H9 (cell line): ENCODE measurements at regions not wholly inside any gene's neighbourhood (a gene's known extent, or its start where the extent isn't known, plus 50 kb on each side); places are given as distances from the start of the nearest gene placed in this dataset.
"Not testable (repeated sequence)": the region's sequence is repeated elsewhere in the genome, so short reads cannot be mapped to it uniquely, and the experiment has no call there.

ENCODE experiments used
- DNase-seq: peaks from one replicate; pipeline ENCODE4 v3.0.0-alpha.2; 2017
- H2AFZ ChIP-seq: one replicate; pipeline ENCODE4 v1.6.1; 2013; ENCODE audit warnings: mild to moderate bottlenecking, low read length, control low read depth, moderate library complexity
- H2AK5ac ChIP-seq: 2 replicates; pipeline ENCODE4 v1.6.1; 2013; ENCODE audit warnings: low read length, control low read depth, mixed read lengths; ENCODE audit not compliant: insufficient read length
- H2BK120ac ChIP-seq: one replicate; pipeline ENCODE4 v1.6.1; 2013; ENCODE audit warnings: low read depth, mild to moderate bottlenecking, low read length, control low read depth, inconsistent platforms; ENCODE audit not compliant: poor library complexity, severe bottlenecking
- H2BK12ac ChIP-seq: 2 replicates; pipeline ENCODE4 v1.6.1; 2013; ENCODE audit warnings: low read length, control low read depth, mixed read lengths, low read depth; ENCODE audit not compliant: insufficient read length
- H2BK15ac ChIP-seq: 2 replicates; pipeline ENCODE4 v1.6.1; 2013; ENCODE audit warnings: low read depth, low read length, control low read depth
- H2BK20ac ChIP-seq: one replicate; pipeline ENCODE4 v1.6.1; 2013; ENCODE audit warnings: low read depth, mild to moderate bottlenecking, low read length, control low read depth, inconsistent platforms; ENCODE audit not compliant: poor library complexity, severe bottlenecking
- H2BK5ac ChIP-seq: 2 replicates; pipeline ENCODE4 v1.6.1; 2013; ENCODE audit warnings: low read length, control low read depth, mixed read lengths; ENCODE audit not compliant: insufficient read length
- H3K14ac ChIP-seq: 2 replicates; pipeline ENCODE4 v1.6.1; 2013; ENCODE audit warnings: low read length, control low read depth; ENCODE audit not compliant: insufficient read depth
- H3K18ac ChIP-seq: 2 replicates; pipeline ENCODE4 v1.6.1; 2013; ENCODE audit warnings: low read depth, mild to moderate bottlenecking, mixed read lengths, low read length, control low read depth; ENCODE audit not compliant: insufficient read length
- H3K23ac ChIP-seq: 2 replicates; pipeline ENCODE4 v1.6.1; 2013; ENCODE audit warnings: low read length, control low read depth, mixed read lengths, low read depth; ENCODE audit not compliant: insufficient read length
- H3K23me2 ChIP-seq: 2 replicates; pipeline ENCODE4 v1.6.1; 2013; ENCODE audit warnings: low read depth, mild to moderate bottlenecking, mixed read lengths, low read length, control low read depth; ENCODE audit not compliant: insufficient read length, poor library complexity, severe bottlenecking
- H3K27ac ChIP-seq: 2 replicates; pipeline ENCODE4 v1.5.1; 2013; ENCODE audit warnings: low read length, control low read depth, mixed read lengths, low read depth; ENCODE audit not compliant: insufficient read length
- H3K27me3 ChIP-seq: 2 replicates; pipeline ENCODE4 v1.6.1; 2013; ENCODE audit warnings: low read length, control low read depth, inconsistent platforms; ENCODE audit not compliant: insufficient read depth
- H3K4ac ChIP-seq: 2 replicates; pipeline ENCODE4 v1.6.1; 2013; ENCODE audit warnings: low read depth, mild to moderate bottlenecking, control low read depth, inconsistent platforms, low read length, moderate library complexity
- H3K4me1 ChIP-seq: 2 replicates; pipeline ENCODE4 v1.6.1; 2013; ENCODE audit warnings: low read length, control low read depth, inconsistent platforms; ENCODE audit not compliant: insufficient read depth
- H3K4me2 ChIP-seq: 2 replicates; pipeline ENCODE4 v1.6.1; 2013; ENCODE audit warnings: low read length, control low read depth, mixed read lengths; ENCODE audit not compliant: insufficient read length, insufficient read depth
- H3K56ac ChIP-seq: 2 replicates; pipeline ENCODE4 v1.6.1; 2013; ENCODE audit warnings: low read depth, mild to moderate bottlenecking, mixed read lengths, low read length, control low read depth; ENCODE audit not compliant: insufficient read length
- H3K79me1 ChIP-seq: 2 replicates; pipeline ENCODE4 v1.6.1; 2013; ENCODE audit warnings: low read depth, mild to moderate bottlenecking, moderate library complexity, low read length, control low read depth, inconsistent platforms; ENCODE audit not compliant: insufficient read depth, poor library complexity, severe bottlenecking
- H3K79me2 ChIP-seq: 2 replicates; pipeline ENCODE4 v1.6.1; 2013; ENCODE audit warnings: low read length, control low read depth, inconsistent platforms; ENCODE audit not compliant: insufficient read depth
- H3K9ac ChIP-seq: 2 replicates; pipeline ENCODE4 v1.6.1; 2013; ENCODE audit warnings: low read length, control low read depth, mixed read lengths; ENCODE audit not compliant: insufficient read length; ENCODE audit errors: extremely low read depth
- H3K9me3 ChIP-seq: one replicate; pipeline ENCODE4 v1.6.1; 2013; ENCODE audit warnings: low read depth, low read length, inconsistent platforms; ENCODE audit not compliant: control insufficient read depth
- H3T11ph ChIP-seq: one replicate; pipeline ENCODE4 v1.6.1; 2013; ENCODE audit warnings: mild to moderate bottlenecking, low read length, control low read depth, inconsistent platforms
- H4K20me1 ChIP-seq: one replicate; pipeline ENCODE4 v1.6.1; 2013; ENCODE audit not compliant: control insufficient read depth, insufficient read length, insufficient read depth
- H4K5ac ChIP-seq: 2 replicates; pipeline ENCODE4 v1.6.1; 2013; ENCODE audit warnings: low read depth, mild to moderate bottlenecking, mixed read lengths, low read length, control low read depth; ENCODE audit not compliant: insufficient read length
- H4K8ac ChIP-seq: replicated peaks from 2 replicates; pipeline ENCODE4 v1.6.1; 2013; ENCODE audit warnings: low read length, control low read depth, mixed read lengths, low read depth; ENCODE audit not compliant: insufficient read length
- H4K91ac ChIP-seq: 2 replicates; pipeline ENCODE4 v1.6.1; 2013; ENCODE audit warnings: low read depth, mild to moderate bottlenecking, moderate library complexity, mixed read lengths, low read length, control low read depth; ENCODE audit not compliant: insufficient read length
- H3K27ac Mint-ChIP-seq, 3 experiments: 2 replicates in 2 of 3; 3 replicates in 1 of 3; pipeline ENCODE4 v1.8.0; 2020 to 2021; ENCODE audit warnings: mixed read lengths in 3 of 3, mild to moderate bottlenecking in 1 of 3, moderate library complexity in 1 of 3
- H3K27me3 Mint-ChIP-seq: 2 replicates; pipeline ENCODE4 v1.8.0; 2021; ENCODE audit warnings: low read depth, mild to moderate bottlenecking, moderate library complexity, mixed read lengths
- H3K36me3 Mint-ChIP-seq, 3 experiments: 2 replicates in 2 of 3; 3 replicates in 1 of 3; pipeline ENCODE4 v1.8.0; 2020 to 2021; ENCODE audit warnings: low read depth in 3 of 3, mixed read lengths in 3 of 3; ENCODE audit not compliant: insufficient read depth in 1 of 3
- H3K4me1 Mint-ChIP-seq, 2 experiments: 2 replicates each; pipeline ENCODE4 v1.8.0; 2020; ENCODE audit warnings: mixed read lengths in 2 of 2
- H3K4me3 Mint-ChIP-seq, 2 experiments: 2 replicates in 1 of 2; 3 replicates in 1 of 2; pipeline ENCODE4 v1.8.0; 2020 to 2021; ENCODE audit warnings: mild to moderate bottlenecking in 2 of 2, mixed read lengths in 2 of 2, moderate library complexity in 1 of 2
- H3K9me3 Mint-ChIP-seq, 2 experiments: 2 replicates in 1 of 2; 3 replicates in 1 of 2; pipeline ENCODE4 v1.8.0; 2020; ENCODE audit warnings: mild to moderate bottlenecking in 2 of 2, mixed read lengths in 2 of 2, moderate library complexity in 1 of 2
- whole genome bisulfite sequencing: extraction: QIAGEN DNeasy Blood & Tissue Kit; methylation state at CpG from one replicate; pipeline ENCODE4 v1.1.7; 2013; ENCODE audit warnings: missing lambda C conversion rate, low lambda C conversion rate, mixed read lengths; ENCODE audit not compliant: insufficient read length; ENCODE audit errors: extremely low coverage; 5-methylcytosine and 5-hydroxymethylcytosine counted together

DNA sequence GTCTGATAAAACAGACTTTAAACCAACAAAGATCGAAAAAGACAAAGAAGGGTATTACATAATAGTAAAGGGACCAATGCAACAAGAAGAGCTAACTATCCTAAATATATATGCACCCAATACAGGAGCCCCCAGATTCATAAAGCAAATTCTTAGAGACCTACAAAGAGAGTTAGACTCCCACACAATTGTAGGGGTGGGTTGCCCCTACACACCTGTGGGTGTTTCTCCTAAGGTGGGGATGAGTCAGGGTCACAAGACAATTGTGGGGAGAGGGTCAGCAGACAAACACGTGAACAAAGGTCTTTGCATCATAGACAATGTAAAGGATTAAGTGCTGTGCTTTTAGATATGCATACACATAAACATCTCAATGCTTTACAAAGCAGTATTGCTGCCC lies 269.4 kb upstream of the PRR16 start:
- H2BK120ac ChIP-seq, H3K23me2 ChIP-seq, H4K5ac ChIP-seq, H3K4me2 ChIP-seq, H3K4ac ChIP-seq, H4K91ac ChIP-seq, H2BK15ac ChIP-seq, H3K27me3 ChIP-seq, H3K9ac ChIP-seq, H3K9me3 ChIP-seq, H3K4me3 Mint-ChIP-seq, H3K23ac ChIP-seq, H3K4me1 ChIP-seq, H2BK12ac ChIP-seq, H2BK20ac ChIP-seq, H2AFZ ChIP-seq, H3K36me3 Mint-ChIP-seq, H3K79me2 ChIP-seq, H3K56ac ChIP-seq, H3K18ac ChIP-seq, H4K8ac ChIP-seq, H3K27ac ChIP-seq, H3K27ac Mint-ChIP-seq, H2AK5ac ChIP-seq, H2BK5ac ChIP-seq, H3K9me3 Mint-ChIP-seq, H3K79me1 ChIP-seq, H3K14ac ChIP-seq, H3T11ph ChIP-seq, H4K20me1 ChIP-seq: not testable (repeated sequence)
- Mint-ChIP-seq H3K27me3 (peaks cover 74% of the 10 kb centered on the region), H3K4me1 (peaks cover 10 to 23% of the 10 kb centered on the region in 2 experiments)
- DNase-seq = peak; percentile 31
- no CpG with 5 or more reads among the region's 2 CpGs for WGBS
